Erythroblast (primary cell): ENCODE measurements at regions not wholly inside any gene's neighbourhood (a gene's known extent, or its start where the extent isn't known, plus 50 kb on each side); places are given as distances from the start of the nearest gene placed in this dataset.
A peak's percentile ranks its signal among the peaks of the same experiment; 100 is the strongest.

Experiments used
- DNase-seq, 2 experiments: peaks; one replicate each; lab custom pipeline; 2025; lab: John Stamatoyannopoulos, UW
- GATA1 ChIP-seq: IDR thresholded peaks from 2 replicates; pipeline ENCODE4 v1.6.1; 2011; ENCODE audit warnings: low read depth, mild to moderate bottlenecking, control low read depth, low read length, moderate library complexity
- POLR2A ChIP-seq: IDR thresholded peaks from 2 replicates; pipeline ENCODE4 v1.6.1; 2011; ENCODE audit warnings: mild to moderate bottlenecking, low read length

DNA sequence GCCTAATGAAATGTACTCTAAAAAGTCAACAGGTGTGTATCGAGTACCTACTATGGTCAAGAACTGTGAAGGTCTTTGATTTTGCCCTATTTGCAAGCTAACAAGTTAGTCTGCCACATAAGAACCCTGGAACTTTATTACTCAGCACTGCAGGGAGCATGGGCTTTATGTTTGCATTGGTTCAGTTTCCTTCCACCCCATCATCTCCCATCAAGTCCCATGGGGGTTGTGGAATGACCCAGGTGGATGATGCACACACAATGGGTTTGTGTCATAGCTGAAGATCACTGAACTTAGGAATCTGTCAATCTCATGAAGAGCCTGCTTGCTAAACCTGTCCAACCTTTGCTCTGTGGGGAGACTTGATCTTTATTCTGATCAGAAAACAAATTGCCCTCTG, 265.5 kb downstream of the RPRM start:
- TF ChIP-seq GATA1: no peak
- TF ChIP-seq POLR2A: no peak
- no peak for DNase-seq

DNA sequence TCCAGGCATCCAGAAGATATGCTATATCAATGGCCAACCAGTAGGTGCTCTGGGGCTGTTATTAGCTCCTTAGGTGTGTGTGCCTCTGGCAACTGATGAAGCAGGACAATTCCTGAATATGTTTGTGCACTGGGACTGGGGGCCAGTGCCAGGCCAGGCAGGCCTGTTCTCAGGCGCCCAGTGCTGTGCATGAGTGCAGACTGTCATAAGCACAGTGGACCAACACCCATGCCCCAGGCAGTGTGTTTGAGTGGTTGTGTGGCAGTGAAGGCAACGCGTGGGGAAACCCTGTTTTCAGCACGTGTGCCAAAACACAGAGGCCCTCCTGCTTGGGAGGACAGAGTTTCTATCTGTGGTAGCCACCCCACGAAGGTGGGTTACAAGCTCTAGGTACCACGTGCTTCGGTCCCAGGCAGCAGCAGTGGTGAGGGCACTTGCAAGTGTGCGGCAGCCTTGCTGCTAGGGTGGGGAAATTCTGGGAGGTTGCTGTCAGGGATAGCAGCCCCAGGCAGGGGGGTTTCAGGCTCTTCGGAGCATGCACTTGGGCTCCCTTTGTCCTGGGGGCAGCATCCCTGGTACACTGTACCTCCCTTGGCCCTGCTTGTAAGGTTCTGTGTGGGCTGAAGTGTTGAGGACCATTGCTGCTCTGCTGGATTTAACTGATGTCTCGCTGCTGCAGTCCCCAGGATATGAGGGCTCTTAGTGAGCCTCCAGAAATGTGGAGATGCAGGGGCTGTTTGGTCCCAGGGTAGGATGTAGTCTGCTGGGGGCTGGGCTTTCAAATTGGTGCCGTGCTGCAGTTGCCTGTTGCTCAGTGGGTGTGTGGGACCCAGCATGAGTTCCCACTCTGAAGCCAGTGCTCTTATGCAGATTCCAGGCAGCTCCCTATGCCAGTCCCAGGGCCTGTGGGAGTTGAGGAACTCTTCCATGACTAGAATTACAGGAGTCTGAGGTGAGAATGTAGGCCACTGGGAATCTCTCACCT, 280.9 kb downstream of the RPRM start:
- no peak for DNase-seq
- TF ChIP-seq GATA1: no peak
- no peak for TF ChIP-seq POLR2A

DNA sequence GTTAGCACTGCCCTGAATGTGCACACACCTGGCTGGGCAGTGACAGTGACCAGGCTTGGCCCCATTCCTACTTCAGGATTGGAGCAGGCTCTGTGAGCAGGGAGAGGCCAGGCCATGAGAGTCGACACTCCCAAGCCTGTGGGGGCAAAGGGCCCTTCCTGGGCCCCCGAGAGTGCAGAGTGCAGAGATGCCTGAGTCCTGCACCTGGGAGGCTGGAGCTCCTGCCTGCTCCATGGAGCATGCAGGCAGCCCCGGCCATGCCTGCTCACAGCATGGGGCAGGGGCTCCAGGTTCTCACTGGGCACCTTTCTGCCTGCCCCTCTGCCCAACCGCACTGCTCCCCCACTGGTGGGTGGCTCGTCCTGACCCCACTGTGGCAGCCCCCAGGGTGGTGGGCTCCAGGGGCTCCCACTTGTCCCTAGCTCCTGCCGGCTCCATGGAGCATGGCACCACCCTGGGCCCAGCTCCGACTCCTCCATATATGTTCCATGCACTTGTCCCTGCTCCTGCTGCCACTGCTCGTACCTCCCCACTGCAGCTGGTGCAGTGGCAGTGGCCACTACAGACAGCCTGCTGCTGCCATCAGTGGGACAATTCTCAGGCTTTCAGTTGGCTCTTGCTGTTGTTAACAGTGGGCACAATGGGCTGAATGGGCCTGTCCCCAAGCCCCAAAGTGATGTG, 282.0 kb downstream of the RPRM start:
- TF ChIP-seq GATA1 (no peak), POLR2A (no peak)
- no peak for DNase-seq

GRCh38 chr2:153195342-153195741, 283.2 kb downstream of the RPRM start:
- DNase-seq: no peak
- TF ChIP-seq GATA1 (no peak), POLR2A (no peak)

- TF ChIP-seq GATA1: no peak
- TF ChIP-seq POLR2A: no peak
- no peak for DNase-seq
These were observed 289.3 kb downstream of the RPRM start for GRCh38 chr2:153189091-153189888.

- TF ChIP-seq POLR2A: no peak
- no peak for TF ChIP-seq GATA1
- DNase-seq: no peak
These were observed 298.8 kb downstream of the RPRM start for GRCh38 chr2:153179808-153180207.

- DNase-seq: no peak
- TF ChIP-seq GATA1 (no peak), POLR2A (no peak)
These were observed 309.0 kb downstream of the RPRM start for GRCh38 chr2:153169609-153170008.

GRCh38 chr2:153165021-153165420, 313.5 kb downstream of the RPRM start:
- DNase-seq: no peak
- no peak for TF ChIP-seq POLR2A
- no peak for TF ChIP-seq GATA1

DNA sequence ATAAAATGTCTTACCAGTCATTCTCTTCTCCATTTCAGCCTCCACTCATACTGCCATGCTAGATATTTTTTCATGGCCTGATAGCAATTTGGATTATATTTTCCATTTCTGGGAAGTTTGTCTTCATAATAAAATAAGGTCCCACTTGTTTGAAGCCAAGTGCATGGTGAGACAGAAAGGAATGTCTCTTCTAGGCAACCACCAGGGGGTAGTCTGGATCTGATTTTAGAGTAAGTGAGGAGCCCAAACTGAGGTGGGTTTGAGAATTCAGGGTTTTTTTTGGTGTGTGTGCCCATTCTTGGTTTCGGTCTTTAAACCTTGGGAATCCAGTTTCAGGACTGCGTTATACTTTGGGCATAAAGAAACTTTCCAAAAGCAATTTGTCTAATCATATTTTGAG, 315.5 kb downstream of the RPRM start:
- TF ChIP-seq POLR2A: no peak
- DNase-seq: peak; percentile 3 to 18

DNA sequence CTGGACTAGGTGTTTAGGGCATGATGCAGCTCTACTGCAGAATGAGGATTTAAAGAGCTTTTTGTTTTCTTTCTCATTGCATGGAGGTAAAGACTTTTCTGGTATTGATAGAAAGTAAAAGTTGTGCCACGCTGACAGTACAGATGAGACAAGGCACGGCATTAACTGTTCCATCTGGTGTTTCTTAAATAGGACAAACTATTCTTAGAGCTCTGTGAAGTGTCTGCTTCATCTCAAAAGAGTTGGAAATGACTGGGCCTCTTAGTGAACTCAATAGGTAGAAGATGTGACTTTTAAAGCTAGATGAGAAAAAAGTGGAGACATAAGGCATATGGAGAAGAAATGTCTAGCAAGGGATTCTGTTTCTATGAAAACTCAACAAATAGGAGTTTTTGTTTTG, 321.8 kb downstream of the RPRM start:
- DNase-seq: no peak
- TF ChIP-seq GATA1 (no peak), POLR2A (no peak)

GRCh38 chr2:153152036-153152435, 326.5 kb downstream of the RPRM start:
- DNase-seq: no peak
- no peak for TF ChIP-seq POLR2A
- TF ChIP-seq GATA1: no peak

GRCh38 chr2:153145470-153145978, 333.0 kb downstream of the RPRM start:
- DNase-seq: no peak
- TF ChIP-seq GATA1: no peak
- no peak for TF ChIP-seq POLR2A

DNA sequence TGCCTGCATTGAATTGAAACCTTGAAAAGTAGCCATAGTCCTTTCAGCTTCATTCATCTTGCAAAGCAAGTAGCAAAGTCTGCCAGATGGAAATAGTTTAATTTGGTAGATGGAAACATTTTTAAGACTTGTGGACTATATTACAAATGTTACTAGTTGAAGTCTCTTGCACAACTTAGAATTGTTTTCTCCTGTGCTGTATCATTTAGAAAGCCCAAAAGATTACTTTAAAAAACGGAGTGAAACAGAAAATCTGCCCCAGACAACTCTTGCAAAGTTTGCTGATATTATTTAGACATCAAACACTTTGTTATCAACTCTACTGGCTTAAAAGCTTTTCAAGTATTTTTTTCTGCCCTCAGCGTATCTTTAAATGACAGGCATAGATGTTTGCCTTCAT, 335.0 kb downstream of the RPRM start:
- DNase-seq: no peak
- TF ChIP-seq POLR2A (no peak), GATA1 (no peak)
